ENCODE measurements at regions not wholly inside any gene's neighbourhood (a gene's known extent, or its start where the extent isn't known, plus 50 kb on each side); places are given as distances from the start of the nearest gene placed in this dataset.
"Not testable (repeated sequence)": the region's sequence is repeated elsewhere in the genome, so short reads cannot be mapped to it uniquely, and the experiment has no call there.

- ChIA-PET CTCF (interaction anchor here (0.7 kb wide), 1 partner anchor 13 kb away, joined by 3 read pairs; no protein-coding TSS in a partner anchor), POLR2A (ENCODE audit: low non-redundant PET) (no interaction called here)
- no peaks in the 10 kb centered on the region for H3K36me3 ChIP-seq (ENCODE audit: insufficient read depth, low read length, poor library complexity, severe bottlenecking)
- no peak overlapping the region for H3K4me3 ChIP-seq (ENCODE audit: low read depth, low read length, poor library complexity, severe bottlenecking)
- no peaks in the 10 kb centered on the region for H3K4me1 ChIP-seq (ENCODE audit: insufficient read depth, low read length, poor library complexity, severe bottlenecking)
- intact Hi-C loops (cut with micrococcal nuclease; ENCODE audit: unreplicated experiment) = no loop called here
- no peaks in the 10 kb centered on the region for H3K27me3 ChIP-seq (replicated peaks; ENCODE audit: insufficient read depth, low read depth, low read length, poor library complexity)
- TF ChIP-seq EZH2 (IDR thresholded peaks at IDR 0.05; ENCODE audit: borderline replicate concordance, low read depth, low read length, poor library complexity, severe bottlenecking) (no peak), CTCF (conservative IDR thresholded peaks at IDR 0.05; ENCODE audit: low read depth, low read length) (no peak)
- DNase-seq (ENCODE audit: low spot score) = no peak
- H3K27ac ChIP-seq (ENCODE audit: low read depth, low read length, poor library complexity, severe bottlenecking) = no peak overlapping the region
- H3K9me3 ChIP-seq (ENCODE audit: low read depth, low read length, poor library complexity, severe bottlenecking) = no peaks in the 10 kb centered on the region
- BruUV-seq (replicated peaks) = no TSS peak
These were observed 52.8 kb upstream of the AKIRIN2 start for GRCh38 chr6:87754828-87755227.

DNA sequence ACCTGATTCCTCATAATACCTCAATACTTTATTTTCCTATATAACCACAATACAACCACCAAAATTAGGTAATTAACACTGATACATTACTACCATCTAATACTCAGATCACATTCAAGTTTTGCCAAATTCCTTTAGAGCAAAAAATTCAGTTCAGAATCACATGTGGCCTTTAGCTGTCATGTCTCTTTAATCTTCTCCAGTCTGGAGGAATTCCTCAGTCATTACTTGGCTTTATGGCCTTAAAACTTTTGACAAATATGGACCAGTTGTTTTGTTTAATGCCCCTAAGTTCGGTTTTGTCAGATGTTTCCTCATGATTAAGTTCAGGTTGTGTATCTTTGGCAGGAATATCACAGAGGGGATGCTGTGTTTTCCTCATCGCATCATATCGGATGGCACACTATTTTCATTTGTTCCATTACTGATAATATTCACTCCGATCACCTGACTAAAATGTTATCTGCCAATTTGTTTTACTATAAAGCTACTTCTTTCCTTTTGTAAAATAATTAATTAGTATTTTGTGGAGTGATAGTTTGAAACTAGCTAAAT is 51.2 kb upstream of the AKIRIN2 start:
- no peaks in the 10 kb centered on the region for H3K9me3 ChIP-seq (ENCODE audit: low read depth, low read length, poor library complexity, severe bottlenecking)
- POLR2A ChIA-PET (ENCODE audit: low non-redundant PET) = no interaction called here
- no TSS peak for BruUV-seq (replicated peaks)
- H3K4me3 ChIP-seq (ENCODE audit: low read depth, low read length, poor library complexity, severe bottlenecking) = no peak overlapping the region
- no peak overlapping the region for H3K27ac ChIP-seq (ENCODE audit: low read depth, low read length, poor library complexity, severe bottlenecking)
- no peaks in the 10 kb centered on the region for H3K36me3 ChIP-seq (ENCODE audit: insufficient read depth, low read length, poor library complexity, severe bottlenecking)
- intact Hi-C loops (cut with micrococcal nuclease; ENCODE audit: unreplicated experiment) = no loop called here
- no peak for DNase-seq (ENCODE audit: low spot score)
- H3K27me3 ChIP-seq (replicated peaks; ENCODE audit: insufficient read depth, low read depth, low read length, poor library complexity) = no peaks in the 10 kb centered on the region
- no peak for TF ChIP-seq CTCF (conservative IDR thresholded peaks at IDR 0.05; ENCODE audit: low read depth, low read length)
- TF ChIP-seq EZH2 (IDR thresholded peaks at IDR 0.05; ENCODE audit: borderline replicate concordance, low read depth, low read length, poor library complexity, severe bottlenecking) = no peak
- no peaks in the 10 kb centered on the region for H3K4me1 ChIP-seq (ENCODE audit: insufficient read depth, low read length, poor library complexity, severe bottlenecking)
- CTCF ChIA-PET = no interaction called here

GRCh38 chr6:87752503-87752902 is 50.5 kb upstream of the AKIRIN2 start:
- H3K4me3 ChIP-seq (ENCODE audit: low read depth, low read length, poor library complexity, severe bottlenecking); H3K4me1 ChIP-seq (ENCODE audit: insufficient read depth, low read length, poor library complexity, severe bottlenecking); DNase-seq (ENCODE audit: low spot score); H3K27ac ChIP-seq (ENCODE audit: low read depth, low read length, poor library complexity, severe bottlenecking); BruUV-seq (replicated peaks); H3K27me3 ChIP-seq (replicated peaks; ENCODE audit: insufficient read depth, low read depth, low read length, poor library complexity); H3K36me3 ChIP-seq (ENCODE audit: insufficient read depth, low read length, poor library complexity, severe bottlenecking); CTCF ChIA-PET; POLR2A ChIA-PET (ENCODE audit: low non-redundant PET); intact Hi-C loops (cut with micrococcal nuclease; ENCODE audit: unreplicated experiment); H3K9me3 ChIP-seq (ENCODE audit: low read depth, low read length, poor library complexity, severe bottlenecking): not testable (repeated sequence)
